HG03108 (cell line): ENCODE measurements at regions not wholly inside any gene's neighbourhood (a gene's known extent, or its start where the extent isn't known, plus 50 kb on each side); places are given as distances from the start of the nearest gene placed in this dataset.

Source experiments
- ATAC-seq: cut with Tn5 transposase; IDR thresholded peaks from one replicate; pipeline ENCODE4 v1.9.1; 2021; ENCODE audit warnings: moderate library complexity; ENCODE audit not compliant: unreplicated experiment

GRCh38 chr7:35508623-35509400, 186.1 kb downstream of the HERPUD2 start:
- no peak for ATAC-seq

GRCh38 chr7:35505066-35505465, 189.9 kb downstream of the HERPUD2 start:
- ATAC-seq = no peak

GRCh38 chr7:35504365-35504764, 190.6 kb downstream of the HERPUD2 start:
- no peak for ATAC-seq

DNA sequence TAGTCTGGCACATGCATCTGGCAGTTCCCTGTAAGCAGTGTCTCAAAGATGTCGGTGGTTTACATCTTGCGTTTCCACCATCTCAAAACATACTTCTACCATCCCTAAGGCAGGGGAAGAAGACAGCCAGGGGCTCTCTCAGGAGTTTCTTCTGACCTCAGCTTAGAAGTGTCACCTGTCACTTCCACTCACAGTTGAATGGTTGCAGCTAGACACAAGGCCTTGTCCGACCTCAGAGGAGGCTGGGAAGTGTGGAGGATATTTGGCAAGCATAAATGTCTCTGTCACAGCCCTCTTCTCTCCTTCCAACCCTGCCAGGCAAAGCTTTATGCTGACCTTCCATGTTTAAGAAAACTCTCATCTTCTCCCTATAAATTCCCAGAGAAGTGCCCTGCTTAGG, 193.3 kb downstream of the HERPUD2 start:
- ATAC-seq = no peak

DNA sequence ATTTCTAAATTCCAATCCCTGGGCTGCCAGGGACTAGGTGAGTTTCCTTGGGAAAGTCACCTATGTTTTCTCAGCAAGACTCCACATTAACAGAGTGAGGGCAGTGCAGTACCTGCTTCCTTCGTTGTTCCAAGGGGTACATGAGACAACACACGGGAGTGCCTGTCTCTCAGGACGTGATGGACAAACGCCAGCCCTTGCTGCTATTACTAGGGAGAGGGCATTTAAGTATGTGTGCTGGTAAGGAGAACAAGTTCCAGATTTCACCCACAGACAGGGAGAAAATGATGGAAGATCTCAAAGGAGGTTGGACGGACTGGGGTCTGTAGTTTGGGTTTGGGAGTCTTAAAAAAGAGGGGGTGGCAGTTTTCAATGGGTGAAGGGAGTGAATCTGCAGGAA, 195.7 kb downstream of the HERPUD2 start:
- ATAC-seq = no peak

DNA sequence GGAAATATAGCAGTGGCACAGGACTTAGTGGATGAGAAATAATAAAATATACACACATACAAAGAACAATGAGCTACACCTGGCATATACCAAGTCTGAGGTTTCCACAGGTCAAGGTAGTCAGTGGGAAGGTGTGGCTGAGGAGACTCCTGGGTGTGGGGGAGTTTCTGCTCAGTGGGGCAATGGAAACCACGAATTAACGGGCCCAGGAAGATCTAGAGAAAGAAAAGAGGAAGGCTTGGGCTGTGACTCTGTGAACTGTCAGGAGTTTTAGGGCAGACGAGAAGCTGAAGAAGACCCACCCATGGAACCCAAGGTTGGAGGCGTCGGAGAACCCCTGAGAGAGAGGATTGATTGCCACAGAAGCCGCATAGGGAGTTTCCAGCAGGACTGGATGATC, 196.5 kb downstream of the HERPUD2 start:
- no peak for ATAC-seq

DNA sequence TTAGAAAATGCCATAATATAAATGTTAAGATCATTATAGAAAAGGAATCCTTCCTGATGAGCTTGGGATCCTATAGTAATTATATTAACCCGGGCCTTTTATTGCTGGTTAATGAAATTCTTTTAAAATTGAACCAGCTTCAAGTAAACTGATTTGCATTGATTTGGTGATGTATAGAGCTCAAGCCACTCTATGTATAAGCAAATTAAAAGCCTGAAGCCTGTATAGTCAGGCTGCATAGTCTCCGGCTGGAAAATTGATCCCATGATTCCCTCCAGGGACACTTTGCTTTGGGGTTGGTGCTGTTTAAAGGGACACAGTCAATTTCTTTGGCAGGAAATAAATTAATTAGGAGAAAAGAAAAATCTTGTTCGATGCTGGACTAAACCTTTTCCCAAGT, 199.1 kb downstream of the HERPUD2 start:
- ATAC-seq = no peak

GRCh38 chr7:35495377-35495776, 199.6 kb downstream of the HERPUD2 start:
- no peak for ATAC-seq

DNA sequence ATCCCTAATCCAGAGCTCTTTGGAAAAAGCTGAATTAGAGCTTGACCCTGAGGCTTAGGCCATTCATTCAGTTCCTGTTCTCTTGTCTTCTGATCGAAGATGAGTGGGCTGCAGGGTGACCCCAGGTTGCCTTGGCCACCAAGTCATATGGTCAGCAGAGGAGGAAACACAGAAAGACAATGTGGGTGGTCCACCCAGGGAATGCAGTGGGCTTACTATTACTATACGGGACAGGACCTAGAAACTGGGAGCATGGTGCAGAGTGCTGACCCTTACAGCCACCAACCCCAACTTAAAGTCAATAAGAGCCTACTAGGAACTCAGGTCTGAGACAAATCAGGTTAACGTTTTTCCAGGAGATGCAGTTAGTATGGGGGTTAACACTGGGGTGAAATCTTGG, 200.5 kb downstream of the HERPUD2 start:
- ATAC-seq = no peak

DNA sequence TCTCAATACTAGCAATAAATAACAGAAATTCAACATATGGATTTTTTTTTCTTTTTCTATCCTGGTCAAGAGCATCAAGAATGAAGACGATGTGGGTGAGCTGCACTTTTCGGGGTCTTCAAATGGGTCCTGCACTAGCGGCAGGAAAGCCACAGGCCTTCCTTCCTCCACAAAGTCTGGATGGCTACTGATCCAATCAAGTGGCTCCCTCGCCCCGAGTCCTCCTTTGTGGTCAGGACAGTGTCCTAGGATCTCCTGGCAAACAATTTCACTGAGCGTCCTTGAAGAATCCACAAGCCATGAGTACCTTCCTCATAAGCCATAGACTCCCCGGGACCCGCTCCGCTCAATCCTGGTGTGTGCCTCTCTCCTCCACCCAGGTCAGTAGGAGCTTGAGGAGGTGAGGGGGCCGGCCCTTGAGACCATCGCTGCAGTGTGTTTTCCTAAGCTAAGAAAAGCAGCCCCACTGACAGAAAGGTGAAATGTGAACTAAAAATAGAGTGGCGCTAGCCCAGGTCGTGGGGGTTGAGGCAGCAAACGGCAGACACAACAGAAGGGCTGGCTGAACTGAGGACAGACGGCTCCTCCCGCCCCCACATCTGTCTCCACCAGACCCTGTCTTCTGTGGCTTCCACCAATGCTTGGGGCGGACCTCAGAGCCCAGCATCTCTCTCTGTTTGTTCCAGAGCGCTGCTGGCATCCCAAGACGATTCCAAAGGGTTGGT, 202.3 kb downstream of the HERPUD2 start:
- ATAC-seq = no peak

- no peak for ATAC-seq
Observed at GRCh38 chr7:35491233-35491632, 203.7 kb downstream of the HERPUD2 start.

DNA sequence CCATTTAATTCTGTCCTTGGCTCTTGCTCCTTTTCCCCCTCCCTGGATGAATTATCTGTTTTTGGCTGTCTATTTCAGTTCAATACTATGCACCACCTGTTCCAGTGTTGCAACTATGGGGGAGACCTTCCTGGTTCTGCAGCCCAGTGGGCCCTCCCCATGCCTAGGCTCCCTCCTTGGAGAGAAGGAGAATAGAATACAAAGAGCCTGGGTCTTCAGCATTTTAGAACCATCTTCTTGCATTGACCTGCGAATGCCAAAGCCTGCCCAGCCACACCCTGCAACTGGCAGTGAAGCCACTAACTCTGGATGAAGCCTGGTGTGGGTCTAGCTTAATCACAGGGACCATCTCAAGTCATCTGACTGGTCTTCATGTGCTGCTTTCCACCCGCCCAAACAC, 207.1 kb downstream of the HERPUD2 start:
- ATAC-seq = no peak

DNA sequence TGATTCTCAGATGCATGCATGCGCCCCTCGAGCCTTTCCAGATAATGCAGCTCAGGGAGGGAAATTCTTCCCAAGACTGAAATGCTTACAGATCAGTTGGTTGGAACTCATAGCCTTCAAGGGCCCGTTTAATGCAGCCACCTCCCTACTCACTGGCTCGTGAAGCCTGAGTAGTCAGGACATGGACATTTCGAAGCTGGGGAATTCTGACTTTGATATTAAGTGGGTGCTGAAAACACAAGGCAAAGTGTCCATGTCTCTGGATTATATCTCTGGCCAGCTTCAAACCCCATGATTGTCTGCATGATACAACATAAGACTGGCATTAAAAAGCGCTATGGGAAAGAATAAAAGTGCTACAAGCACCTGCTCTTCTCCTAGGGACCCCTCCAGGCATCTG, 207.5 kb downstream of the HERPUD2 start:
- ATAC-seq = no peak

GRCh38 chr7:35485436-35485835, 209.5 kb downstream of the HERPUD2 start:
- ATAC-seq = no peak

- ATAC-seq = no peak
Observed at GRCh38 chr7:35483568-35483967, 211.4 kb downstream of the HERPUD2 start.

- ATAC-seq = no peak
Observed at GRCh38 chr7:35482231-35482630, 212.7 kb downstream of the HERPUD2 start.

DNA sequence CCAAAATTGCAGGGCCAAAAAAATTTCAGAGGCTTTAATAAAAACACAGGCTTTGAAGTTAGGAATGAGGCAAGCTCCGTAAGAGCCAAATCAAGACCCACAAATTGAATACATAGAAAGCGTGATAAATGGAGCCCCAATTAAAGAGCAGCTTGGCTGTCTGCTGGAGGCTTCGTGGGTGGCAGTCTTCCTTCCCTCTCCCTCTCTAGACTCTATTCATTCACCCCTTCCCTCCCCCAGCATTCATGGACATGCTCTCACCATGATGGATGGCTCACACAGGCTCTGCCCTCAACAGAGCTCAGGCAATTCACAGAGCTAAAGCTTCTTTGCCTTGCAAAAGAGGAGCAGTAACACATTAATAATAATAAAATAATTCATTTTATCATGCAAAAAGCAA, 214.1 kb downstream of the HERPUD2 start:
- ATAC-seq = no peak

- no peak for ATAC-seq
Observed at GRCh38 chr7:35477609-35478008, 217.3 kb downstream of the HERPUD2 start.

DNA sequence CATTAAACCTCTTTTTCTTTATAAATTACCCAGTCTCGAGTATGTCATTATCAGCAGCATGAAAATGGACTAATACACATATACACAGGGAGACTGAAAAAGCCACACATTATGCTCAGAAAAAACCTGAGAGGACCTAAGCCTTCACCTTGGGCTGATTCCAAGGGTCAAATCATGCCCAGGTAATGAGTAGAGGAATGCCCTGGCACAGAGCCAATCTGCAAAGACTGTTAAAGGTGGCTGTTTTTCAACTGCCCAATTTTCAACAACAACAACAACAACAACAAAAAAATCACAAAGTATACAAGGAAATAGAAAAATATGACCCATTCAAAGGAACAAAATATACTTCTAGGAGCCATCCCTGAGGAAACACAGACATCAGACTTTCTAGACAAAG, 220.2 kb upstream of the TBX20 start:
- ATAC-seq = no peak

- no peak for ATAC-seq
Observed at GRCh38 chr7:35468606-35469005, 214.7 kb upstream of the TBX20 start.

DNA sequence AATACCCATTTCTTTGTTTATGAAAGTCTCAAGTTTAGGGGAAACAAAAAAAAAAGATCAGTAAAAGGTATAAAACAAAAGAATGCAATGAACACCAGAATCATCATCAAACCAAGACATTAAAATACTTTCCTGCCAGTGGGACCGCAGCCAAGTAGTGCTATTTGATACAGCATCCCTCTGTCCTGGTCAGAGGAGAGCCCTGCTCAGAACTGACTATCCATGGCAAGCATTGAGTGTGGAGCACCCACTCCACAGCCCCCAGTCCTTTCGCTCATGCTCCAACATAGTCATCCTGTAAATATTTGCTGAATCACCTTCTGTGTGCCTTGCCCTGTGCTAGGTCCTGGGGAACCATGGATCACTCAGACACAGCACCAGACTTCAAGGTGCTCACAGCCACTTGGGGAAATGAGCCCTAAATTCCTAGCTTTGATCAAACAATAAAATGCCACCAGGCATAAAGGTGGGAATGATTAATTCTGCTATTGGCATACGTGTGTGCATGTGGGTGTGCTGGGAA, 213.6 kb upstream of the TBX20 start:
- no peak for ATAC-seq

- ATAC-seq = no peak
Observed at GRCh38 chr7:35465791-35466336, 212.0 kb upstream of the TBX20 start.
